SK-MEL-5 (cell line): ENCODE measurements at regions not wholly inside any gene's neighbourhood (a gene's known extent, or its start where the extent isn't known, plus 50 kb on each side); places are given as distances from the start of the nearest gene placed in this dataset.

Experiments used
- DNase-seq: peaks from one replicate; pipeline ENCODE4 v3.0.0-alpha.2; 2016; ENCODE audit warnings: low read depth, low spot score
- in situ Hi-C: cut with HindIII; loops from 2 replicates; pipeline ENCODE4 v1.10.0; 2016; ENCODE audit warnings: low sequenced_read_pairs, high pct_unique_total_duplicates, low pct_unique_long_range_greater_than_20kb

- DNase-seq = peak; percentile 87
- in situ Hi-C loops = no loop called here
Observed at GRCh38 chr5:124651663-124652513, 94.6 kb downstream of the ZNF608 start.

GRCh38 chr5:124650951-124651662 lies 95.3 kb downstream of the ZNF608 start:
- DNase-seq = no peak
- in situ Hi-C loops = no loop called here

- in situ Hi-C loops = no loop called here
- no peak for DNase-seq
Observed at GRCh38 chr5:124650147-124650561, 96.3 kb downstream of the ZNF608 start.

- no peak for DNase-seq
- in situ Hi-C loops = no loop called here
Observed at GRCh38 chr5:124649491-124650146, 96.8 kb downstream of the ZNF608 start.

GRCh38 chr5:124648902-124649467 lies 97.5 kb downstream of the ZNF608 start:
- in situ Hi-C loops = no loop called here
- no peak for DNase-seq

- in situ Hi-C loops = no loop called here
- DNase-seq = no peak
Observed at GRCh38 chr5:124647352-124647751, 99.1 kb downstream of the ZNF608 start.

- in situ Hi-C loops = no loop called here
- no peak for DNase-seq
Observed at GRCh38 chr5:124645396-124645795, 101.0 kb downstream of the ZNF608 start.

- no peak for DNase-seq
- in situ Hi-C loops = no loop called here
Observed at GRCh38 chr5:124644582-124644981, 101.9 kb downstream of the ZNF608 start.

GRCh38 chr5:124644138-124644537 lies 102.3 kb downstream of the ZNF608 start:
- DNase-seq = no peak
- in situ Hi-C loops = no loop called here

GRCh38 chr5:124643336-124643735 lies 103.1 kb downstream of the ZNF608 start:
- no peak for DNase-seq
- in situ Hi-C loops = no loop called here

- in situ Hi-C loops = no loop called here
- no peak for DNase-seq
Observed at GRCh38 chr5:124642151-124642550, 104.3 kb downstream of the ZNF608 start.

- in situ Hi-C loops = no loop called here
Observed at GRCh38 chr5:124641154-124641792, 105.2 kb downstream of the ZNF608 start.

GRCh38 chr5:124639095-124639665 lies 107.3 kb downstream of the ZNF608 start:
- in situ Hi-C loops = no loop called here

More at GRCh38 chr5:124641154-124641792, 105.2 kb downstream of the ZNF608 start:
- DNase-seq = no peak

GRCh38 chr5:124637011-124637410 lies 109.4 kb downstream of the ZNF608 start:
- DNase-seq = no peak
- in situ Hi-C loops = no loop called here

More at GRCh38 chr5:124639095-124639665, 107.3 kb downstream of the ZNF608 start:
- DNase-seq = no peak

GRCh38 chr5:124634741-124635323 lies 111.6 kb downstream of the ZNF608 start:
- in situ Hi-C loops = no loop called here
- DNase-seq = no peak

- in situ Hi-C loops = no loop called here
- DNase-seq = peak; percentile 89
Observed at GRCh38 chr5:124634228-124634739, 112.2 kb downstream of the ZNF608 start.

GRCh38 chr5:124633209-124633608 lies 113.2 kb downstream of the ZNF608 start:
- in situ Hi-C loops = no loop called here
- DNase-seq = no peak
